Body of pancreas (tissue), 4 donors: ENCODE measurements at regions not wholly inside any gene's neighbourhood (a gene's known extent, or its start where the extent isn't known, plus 50 kb on each side); places are given as distances from the start of the nearest gene placed in this dataset.

Experiments used
- ATAC-seq: fragments of 150-250 bp; one replicate; pipeline ENCODE4 v1.9.1; 2016
- DNase-seq, 4 donors: peaks; one replicate each; pipeline ENCODE4 v3.0.0-alpha.2; 2019
- H3K27ac ChIP-seq, 4 donors: fragments of 200-600 bp; sonication (generic); 1 replicate in 3 of 4; 2 replicates in 1 of 4; pipeline versions ENCODE4 v1.5.1 to v1.6.1; 2016 to 2019; ENCODE audit warnings: mild to moderate bottlenecking in 1 of 4, mixed read lengths in 1 of 4, moderate library complexity in 1 of 4
- H3K27me3 ChIP-seq, 2 donors: fragments of 200-600 bp; sonication (generic); one replicate each; pipeline ENCODE4 v1.6.0; 2016; ENCODE audit warnings: mild to moderate bottlenecking in 1 of 2
- H3K36me3 ChIP-seq, 2 donors: fragments of 200-600 bp; sonication (generic); replicated peaks in 1 of 2; 2 replicates each; pipeline ENCODE4 v1.5.1; 2016; ENCODE audit warnings: low read depth in 2 of 2; ENCODE audit not compliant: insufficient read depth in 1 of 2
- H3K4me1 ChIP-seq: fragments of 200-600 bp; sonication (generic); one replicate; pipeline ENCODE4 v1.6.0; 2016
- H3K4me3 ChIP-seq, 2 donors: fragments of 200-600 bp; sonication (generic); 1 replicate in 1 of 2; 2 replicates in 1 of 2; pipeline ENCODE4 v1.5.1; 2016 to 2019
- H3K9me3 ChIP-seq, 3 donors: fragments of 200-600 bp; sonication (generic); 1 replicate in 2 of 3; 2 replicates in 1 of 3; pipeline ENCODE4 v1.5.1; 2016
- POLR2A ChIP-seq, 3 donors: fragments of 450-650 bp; IDR thresholded peaks; one replicate each; pipeline ENCODE4 v1.6.1; 2016; ENCODE audit warnings: antibody characterized with exemption in 3 of 3, mild to moderate bottlenecking in 2 of 3
- WGBS, 2 donors: methylation state at CpG; one replicate each; pipeline ENCODE4 v1.1.5; 2017; 5-methylcytosine and 5-hydroxymethylcytosine counted together
- intact Hi-C: fragments of 100-400 bp; cut with DNase I; formaldehyde crosslinking; loops from one replicate; pipeline ENCODE4 v1.15.1; 2023
- TF ChIP-seq, protein P1 (sequence below), 7 experiments: fragments of 450-650 bp in 4 of 7; fragments of 200-600 bp in 3 of 7; sonication (generic) in 3 of 7; IDR thresholded peaks; one replicate each; pipeline ENCODE4 v1.5.1; 2016 to 2019; ENCODE audit warnings: antibody characterized with exemption in 7 of 7

DNA sequence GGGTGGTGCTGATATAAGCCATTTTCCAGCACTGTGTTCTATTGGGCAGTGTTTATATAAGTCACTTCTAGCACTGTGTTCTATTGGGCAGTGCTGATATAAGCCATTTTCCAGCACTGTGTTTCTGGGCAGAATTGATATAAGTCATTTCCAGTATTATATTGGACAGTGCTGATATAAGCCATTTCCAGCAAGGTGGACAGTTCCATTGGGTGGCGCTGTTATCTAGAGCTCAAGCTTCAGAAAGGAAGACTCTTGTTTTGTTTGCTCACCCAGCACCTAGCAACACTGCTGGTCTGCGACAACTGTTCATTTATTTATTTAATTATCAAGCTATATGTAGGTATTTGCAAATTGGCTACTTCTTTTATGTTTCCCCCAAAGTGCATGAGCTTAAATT, 690.3 kb downstream of the AACS start:
- WGBS, 2 donors, result 19 to 33% methylated on average over 2 of the region's 2 CpGs
- Histone ChIP-seq H3K4me1 (no peaks in the 10 kb centered on the region), H3K9me3 (no peaks in the 10 kb centered on the region), H3K27me3 (no peaks in the 10 kb centered on the region), H3K4me3 (no peak overlapping the region), H3K36me3 (no peaks in the 10 kb centered on the region), H3K27ac (no peak overlapping the region)
- intact Hi-C loops, result no loop called here
- no peak for ATAC-seq
- peak in 2 of 4 donors; percentile 8 to 15 for DNase-seq
- no peak for TF ChIP-seq POLR2A (IDR thresholded peaks at IDR 0.05)
- TF ChIP-seq, protein P1, sequence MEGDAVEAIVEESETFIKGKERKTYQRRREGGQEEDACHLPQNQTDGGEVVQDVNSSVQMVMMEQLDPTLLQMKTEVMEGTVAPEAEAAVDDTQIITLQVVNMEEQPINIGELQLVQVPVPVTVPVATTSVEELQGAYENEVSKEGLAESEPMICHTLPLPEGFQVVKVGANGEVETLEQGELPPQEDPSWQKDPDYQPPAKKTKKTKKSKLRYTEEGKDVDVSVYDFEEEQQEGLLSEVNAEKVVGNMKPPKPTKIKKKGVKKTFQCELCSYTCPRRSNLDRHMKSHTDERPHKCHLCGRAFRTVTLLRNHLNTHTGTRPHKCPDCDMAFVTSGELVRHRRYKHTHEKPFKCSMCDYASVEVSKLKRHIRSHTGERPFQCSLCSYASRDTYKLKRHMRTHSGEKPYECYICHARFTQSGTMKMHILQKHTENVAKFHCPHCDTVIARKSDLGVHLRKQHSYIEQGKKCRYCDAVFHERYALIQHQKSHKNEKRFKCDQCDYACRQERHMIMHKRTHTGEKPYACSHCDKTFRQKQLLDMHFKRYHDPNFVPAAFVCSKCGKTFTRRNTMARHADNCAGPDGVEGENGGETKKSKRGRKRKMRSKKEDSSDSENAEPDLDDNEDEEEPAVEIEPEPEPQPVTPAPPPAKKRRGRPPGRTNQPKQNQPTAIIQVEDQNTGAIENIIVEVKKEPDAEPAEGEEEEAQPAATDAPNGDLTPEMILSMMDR (IDR thresholded peaks at IDR 0.05), result peak in 1 of 7 experiments; percentile 5

DNA sequence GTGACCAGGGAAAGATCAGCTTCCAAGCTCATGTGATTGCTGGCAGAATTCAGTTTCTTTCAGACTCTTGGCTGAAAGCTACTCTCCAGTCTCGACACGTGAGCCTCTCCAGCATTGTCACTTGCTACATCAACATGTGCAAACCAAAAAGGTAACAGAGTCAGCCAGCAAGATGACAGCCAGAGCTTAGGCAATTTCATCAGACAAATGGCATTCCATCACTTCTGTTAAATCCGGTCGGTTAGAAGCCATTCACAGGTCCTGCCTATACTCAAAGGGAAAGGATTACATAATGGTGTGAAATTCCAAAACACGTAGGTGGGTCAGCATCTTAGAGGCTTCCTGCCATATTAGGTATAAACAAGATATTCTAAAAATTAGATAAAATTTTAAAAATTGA, 700.9 kb downstream of the AACS start:
- Histone ChIP-seq H3K27me3 (no peaks in the 10 kb centered on the region), H3K27ac (no peak overlapping the region), H3K36me3 (no peaks in the 10 kb centered on the region), H3K4me1 (no peaks in the 10 kb centered on the region), H3K9me3 (no peaks in the 10 kb centered on the region), H3K4me3 (no peak overlapping the region)
- WGBS, 2 donors, result 33 to 42% methylated on average over 5 of the region's 5 CpGs
- intact Hi-C loops, result no loop called here
- TF ChIP-seq, protein P1 (IDR thresholded peaks at IDR 0.05), result no peak
- no peak for TF ChIP-seq POLR2A (IDR thresholded peaks at IDR 0.05)
- ATAC-seq (no peak), DNase-seq (no peak)

DNA sequence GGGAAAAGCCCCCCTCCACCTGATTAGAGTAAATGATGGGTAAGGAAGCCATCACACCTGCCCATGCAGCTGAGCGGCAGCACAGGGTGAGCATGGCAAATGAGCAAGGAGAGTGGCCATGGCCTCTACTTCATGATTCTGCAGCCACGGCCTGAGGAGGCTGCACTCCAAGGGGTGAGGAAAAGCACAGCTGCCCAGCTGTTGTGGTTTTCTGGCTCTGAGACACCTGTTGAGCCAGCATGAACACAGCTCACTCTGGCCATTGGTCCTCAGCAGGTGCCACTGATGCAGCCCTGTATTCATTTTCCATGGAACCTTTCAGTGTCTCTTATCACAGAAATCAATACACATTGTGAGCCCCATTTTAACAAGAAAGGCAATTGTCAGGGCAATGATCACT, 707.2 kb downstream of the AACS start:
- intact Hi-C loops, result no loop called here
- H3K36me3 ChIP-seq, result no peaks in the 10 kb centered on the region
- no peaks in the 10 kb centered on the region for H3K4me1 ChIP-seq
- DNase-seq (no peak), ATAC-seq (no peak)
- no peak overlapping the region for H3K27ac ChIP-seq
- WGBS, 2 donors, result 79 to 85% methylated on average over 2 of the region's 2 CpGs
- H3K27me3 ChIP-seq, result no peaks in the 10 kb centered on the region
- no peak overlapping the region for H3K4me3 ChIP-seq
- no peak for TF ChIP-seq POLR2A (IDR thresholded peaks at IDR 0.05)
- TF ChIP-seq, protein P1 (IDR thresholded peaks at IDR 0.05), result no peak
- H3K9me3 ChIP-seq, result no peaks in the 10 kb centered on the region

DNA sequence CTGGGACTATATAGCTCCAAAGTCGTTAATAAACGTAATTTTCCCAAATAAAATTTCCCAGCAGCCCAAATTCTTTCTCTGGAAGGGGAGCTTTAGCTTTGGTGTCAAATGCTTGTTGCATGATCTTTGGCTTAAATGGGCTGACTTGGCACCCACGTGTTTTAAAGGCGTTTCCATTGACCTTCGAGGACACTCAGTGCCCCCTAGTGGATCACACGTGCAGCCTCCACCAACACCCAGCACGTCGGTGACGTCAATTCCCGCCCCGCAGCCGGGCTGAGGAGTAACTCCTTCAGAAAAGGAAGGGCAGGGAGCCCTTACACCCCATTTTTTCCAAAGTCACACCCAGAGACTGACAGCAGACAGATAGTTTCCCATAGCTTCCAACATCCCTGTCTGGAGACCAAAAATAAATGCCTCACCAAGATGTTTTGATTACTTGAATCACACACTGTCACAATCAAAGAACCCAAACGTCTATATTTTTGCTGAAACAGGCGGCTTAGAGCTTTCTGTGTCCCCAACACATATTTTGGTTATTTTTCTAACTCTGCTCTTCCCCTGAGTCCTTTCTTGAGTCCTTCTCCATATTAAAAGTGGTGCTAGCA, 707.9 kb downstream of the AACS start:
- no peak for TF ChIP-seq POLR2A (IDR thresholded peaks at IDR 0.05)
- TF ChIP-seq, protein P1 (IDR thresholded peaks at IDR 0.05), result peak in 2 of 7 experiments; percentile 14 to 23
- Histone ChIP-seq H3K9me3 (no peaks in the 10 kb centered on the region), H3K4me1 (no peaks in the 10 kb centered on the region), H3K36me3 (no peaks in the 10 kb centered on the region), H3K27me3 (no peaks in the 10 kb centered on the region), H3K27ac (no peak overlapping the region), H3K4me3 (no peak overlapping the region)
- peak in 2 of 4 donors; percentile 11 to 26 for DNase-seq
- WGBS, 2 donors, result 36 to 50% methylated on average over 14 of the region's 14 CpGs
- intact Hi-C loops, result no loop called here
- no peak for ATAC-seq

DNA sequence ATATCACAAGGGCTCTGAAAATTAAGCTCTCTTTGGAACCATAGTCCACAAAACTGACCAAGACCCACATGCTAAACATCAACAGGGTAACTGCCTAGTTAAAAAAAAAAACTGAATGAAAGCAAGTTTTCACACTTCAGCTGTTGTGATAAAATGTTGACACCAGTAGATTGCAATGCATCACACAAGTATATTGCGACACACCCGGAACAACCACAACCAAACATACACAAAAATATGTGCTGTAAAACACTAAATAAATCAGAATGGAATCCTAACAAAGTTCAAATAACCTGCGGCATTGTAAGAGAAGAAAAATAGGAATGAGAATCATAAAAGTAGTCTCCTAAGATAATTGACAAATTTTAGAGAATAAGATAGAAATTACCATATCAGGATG, 710.3 kb downstream of the AACS start:
- H3K36me3 ChIP-seq, result no peaks in the 10 kb centered on the region
- no peaks in the 10 kb centered on the region for H3K9me3 ChIP-seq
- H3K4me1 ChIP-seq, result no peaks in the 10 kb centered on the region
- ATAC-seq, result no peak
- intact Hi-C loops, result no loop called here
- H3K27me3 ChIP-seq, result no peaks in the 10 kb centered on the region
- 84 to 89% methylated on average over 3 of the region's 3 CpGs for WGBS, 2 donors
- H3K4me3 ChIP-seq, result no peak overlapping the region
- DNase-seq, result no peak
- H3K27ac ChIP-seq, result no peak overlapping the region
- TF ChIP-seq POLR2A (IDR thresholded peaks at IDR 0.05), result no peak
- TF ChIP-seq, protein P1 (IDR thresholded peaks at IDR 0.05), result no peak
